ENCODE measurements at regions not wholly inside any gene's neighbourhood (a gene's known extent, or its start where the extent isn't known, plus 50 kb on each side); places are given as distances from the start of the nearest gene placed in this dataset.

GRCh38 chr2:200193331-200193730 lies 113.2 kb upstream of the SPATS2L start (continued):
- TF ChIP-seq ETS1 (IDR thresholded peaks at IDR 0.05): no peak
- TF ChIP-seq NANOG (IDR thresholded peaks at IDR 0.05; ENCODE audit: borderline replicate concordance): no peak
- TF ChIP-seq ZNF331 (CRISPR knock-in tag; IDR thresholded peaks at IDR 0.05; ENCODE audit: low read depth): no peak
- TF ChIP-seq, protein P1, sequence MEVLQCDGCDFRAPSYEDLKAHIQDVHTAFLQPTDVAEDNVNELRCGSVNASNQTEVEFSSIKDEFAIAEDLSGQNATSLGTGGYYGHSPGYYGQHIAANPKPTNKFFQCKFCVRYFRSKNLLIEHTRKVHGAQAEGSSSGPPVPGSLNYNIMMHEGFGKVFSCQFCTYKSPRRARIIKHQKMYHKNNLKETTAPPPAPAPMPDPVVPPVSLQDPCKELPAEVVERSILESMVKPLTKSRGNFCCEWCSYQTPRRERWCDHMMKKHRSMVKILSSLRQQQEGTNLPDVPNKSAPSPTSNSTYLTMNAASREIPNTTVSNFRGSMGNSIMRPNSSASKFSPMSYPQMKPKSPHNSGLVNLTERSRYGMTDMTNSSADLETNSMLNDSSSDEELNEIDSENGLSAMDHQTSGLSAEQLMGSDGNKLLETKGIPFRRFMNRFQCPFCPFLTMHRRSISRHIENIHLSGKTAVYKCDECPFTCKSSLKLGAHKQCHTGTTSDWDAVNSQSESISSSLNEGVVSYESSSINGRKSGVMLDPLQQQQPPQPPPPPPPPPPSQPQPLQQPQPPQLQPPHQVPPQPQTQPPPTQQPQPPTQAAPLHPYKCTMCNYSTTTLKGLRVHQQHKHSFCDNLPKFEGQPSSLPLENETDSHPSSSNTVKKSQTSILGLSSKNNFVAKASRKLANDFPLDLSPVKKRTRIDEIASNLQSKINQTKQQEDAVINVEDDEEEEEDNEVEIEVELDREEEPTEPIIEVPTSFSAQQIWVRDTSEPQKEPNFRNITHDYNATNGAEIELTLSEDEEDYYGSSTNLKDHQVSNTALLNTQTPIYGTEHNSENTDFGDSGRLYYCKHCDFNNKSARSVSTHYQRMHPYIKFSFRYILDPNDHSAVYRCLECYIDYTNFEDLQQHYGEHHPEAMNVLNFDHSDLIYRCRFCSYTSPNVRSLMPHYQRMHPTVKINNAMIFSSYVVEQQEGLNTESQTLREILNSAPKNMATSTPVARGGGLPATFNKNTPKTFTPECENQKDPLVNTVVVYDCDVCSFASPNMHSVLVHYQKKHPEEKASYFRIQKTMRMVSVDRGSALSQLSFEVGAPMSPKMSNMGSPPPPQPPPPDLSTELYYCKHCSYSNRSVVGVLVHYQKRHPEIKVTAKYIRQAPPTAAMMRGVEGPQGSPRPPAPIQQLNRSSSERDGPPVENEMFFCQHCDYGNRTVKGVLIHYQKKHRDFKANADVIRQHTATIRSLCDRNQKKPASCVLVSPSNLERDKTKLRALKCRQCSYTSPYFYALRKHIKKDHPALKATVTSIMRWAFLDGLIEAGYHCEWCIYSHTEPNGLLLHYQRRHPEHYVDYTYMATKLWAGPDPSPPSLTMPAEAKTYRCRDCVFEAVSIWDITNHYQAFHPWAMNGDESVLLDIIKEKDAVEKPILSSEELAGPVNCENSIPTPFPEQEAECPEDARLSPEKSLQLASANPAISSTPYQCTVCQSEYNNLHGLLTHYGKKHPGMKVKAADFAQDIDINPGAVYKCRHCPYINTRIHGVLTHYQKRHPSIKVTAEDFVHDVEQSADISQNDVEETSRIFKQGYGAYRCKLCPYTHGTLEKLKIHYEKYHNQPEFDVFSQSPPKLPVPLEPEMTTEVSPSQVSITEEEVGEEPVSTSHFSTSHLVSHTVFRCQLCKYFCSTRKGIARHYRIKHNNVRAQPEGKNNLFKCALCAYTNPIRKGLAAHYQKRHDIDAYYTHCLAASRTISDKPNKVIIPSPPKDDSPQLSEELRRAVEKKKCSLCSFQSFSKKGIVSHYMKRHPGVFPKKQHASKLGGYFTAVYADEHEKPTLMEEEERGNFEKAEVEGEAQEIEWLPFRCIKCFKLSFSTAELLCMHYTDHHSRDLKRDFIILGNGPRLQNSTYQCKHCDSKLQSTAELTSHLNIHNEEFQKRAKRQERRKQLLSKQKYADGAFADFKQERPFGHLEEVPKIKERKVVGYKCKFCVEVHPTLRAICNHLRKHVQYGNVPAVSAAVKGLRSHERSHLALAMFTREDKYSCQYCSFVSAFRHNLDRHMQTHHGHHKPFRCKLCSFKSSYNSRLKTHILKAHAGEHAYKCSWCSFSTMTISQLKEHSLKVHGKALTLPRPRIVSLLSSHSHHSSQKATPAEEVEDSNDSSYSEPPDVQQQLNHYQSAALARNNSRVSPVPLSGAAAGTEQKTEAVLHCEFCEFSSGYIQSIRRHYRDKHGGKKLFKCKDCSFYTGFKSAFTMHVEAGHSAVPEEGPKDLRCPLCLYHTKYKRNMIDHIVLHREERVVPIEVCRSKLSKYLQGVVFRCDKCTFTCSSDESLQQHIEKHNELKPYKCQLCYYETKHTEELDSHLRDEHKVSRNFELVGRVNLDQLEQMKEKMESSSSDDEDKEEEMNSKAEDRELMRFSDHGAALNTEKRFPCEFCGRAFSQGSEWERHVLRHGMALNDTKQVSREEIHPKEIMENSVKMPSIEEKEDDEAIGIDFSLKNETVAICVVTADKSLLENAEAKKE (CRISPR knock-in tag; IDR thresholded peaks at IDR 0.05): no peak

GRCh38 chr2:200193791-200194190 lies 112.7 kb upstream of the SPATS2L start:
- Histone ChIP-seq H3K36me3 (ENCODE audit: insufficient read depth) (no peaks in the 10 kb centered on the region), H2AFZ (no peak overlapping the region), H4K20me1 (replicated peaks; ENCODE audit: insufficient read depth) (no peaks in the 10 kb centered on the region), H3K27ac (ENCODE audit: low read depth) (no peak overlapping the region), H3K4me2 (no peak overlapping the region), H3K4me1 (ENCODE audit: insufficient read depth) (peaks cover 11% of the 10 kb centered on the region), H3K79me2 (replicated peaks; ENCODE audit: insufficient read depth) (no peaks in the 10 kb centered on the region), H3K27me3 (ENCODE audit: insufficient read depth) (no peaks in the 10 kb centered on the region), H3K4me3 (no peak overlapping the region), H3F3A (replicated peaks; ENCODE audit: low read depth) (no peaks in the 10 kb centered on the region), H3K9me2 (ENCODE audit: insufficient read depth) (peaks cover 12% of the 10 kb centered on the region; the same call in 1 of the 2 replicates)
- ATAC-seq (no peak), DNase-seq (ENCODE audit: low spot score) (no peak)
- Mint-ChIP-seq H3K36me3 (ENCODE audit: low read depth) (peaks cover 15% of the 10 kb centered on the region), H3K9me3 (no peaks in the 10 kb centered on the region), H3K4me1 (peaks cover 19% of the 10 kb centered on the region), H3K4me3 (no peak overlapping the region), H3K27ac (no peak overlapping the region), H3K27me3 (ENCODE audit: insufficient read depth, low read depth, poor library complexity) (peaks cover 2% of the 10 kb centered on the region)
- TF ChIP-seq, protein P1 (CRISPR knock-in tag; IDR thresholded peaks at IDR 0.05): no peak
- TF ChIP-seq JUNB (IDR thresholded peaks at IDR 0.05; ENCODE audit: unreplicated experiment): no peak

Data from GM23338 (cell line).